Lower leg skin (tissue), 4 donors: ENCODE measurements at regions not wholly inside any gene's neighbourhood (a gene's known extent, or its start where the extent isn't known, plus 50 kb on each side); places are given as distances from the start of the nearest gene placed in this dataset.

Source experiments
- DNase-seq, 2 donors: peaks; one replicate each; pipeline ENCODE4 v3.0.0-alpha.2; 2019; ENCODE audit warnings: low spot score in 2 of 2
- H3K4me3 ChIP-seq: fragments of 200-600 bp; sonication (generic); 2 replicates; pipeline ENCODE4 v1.5.1; 2017; ENCODE audit warnings: mild to moderate bottlenecking, low read depth; ENCODE audit not compliant: poor library complexity, severe bottlenecking
- CTCF ChIP-seq, 3 donors: fragments of 450-650 bp; IDR thresholded peaks; one replicate each; pipeline ENCODE4 v1.5.1; 2016; ENCODE audit warnings: antibody characterized with exemption in 3 of 3, mild to moderate bottlenecking in 3 of 3, moderate library complexity in 2 of 3
- POLR2A ChIP-seq, 2 donors: fragments of 450-650 bp; IDR thresholded peaks; one replicate each; pipeline ENCODE4 v1.6.1; 2016 to 2017; ENCODE audit warnings: antibody characterized with exemption in 2 of 2, mild to moderate bottlenecking in 1 of 2, moderate library complexity in 1 of 2
- WGBS, 2 donors: methylation state at CpG; one replicate each; pipeline ENCODE4 v1.1.5; 2018; 5-methylcytosine and 5-hydroxymethylcytosine counted together
- intact Hi-C: fragments of 100-400 bp; cut with DNase I; formaldehyde crosslinking; loops from one replicate; pipeline ENCODE4 v1.15.0; 2023; ENCODE audit warnings: low total_unique reads

DNA sequence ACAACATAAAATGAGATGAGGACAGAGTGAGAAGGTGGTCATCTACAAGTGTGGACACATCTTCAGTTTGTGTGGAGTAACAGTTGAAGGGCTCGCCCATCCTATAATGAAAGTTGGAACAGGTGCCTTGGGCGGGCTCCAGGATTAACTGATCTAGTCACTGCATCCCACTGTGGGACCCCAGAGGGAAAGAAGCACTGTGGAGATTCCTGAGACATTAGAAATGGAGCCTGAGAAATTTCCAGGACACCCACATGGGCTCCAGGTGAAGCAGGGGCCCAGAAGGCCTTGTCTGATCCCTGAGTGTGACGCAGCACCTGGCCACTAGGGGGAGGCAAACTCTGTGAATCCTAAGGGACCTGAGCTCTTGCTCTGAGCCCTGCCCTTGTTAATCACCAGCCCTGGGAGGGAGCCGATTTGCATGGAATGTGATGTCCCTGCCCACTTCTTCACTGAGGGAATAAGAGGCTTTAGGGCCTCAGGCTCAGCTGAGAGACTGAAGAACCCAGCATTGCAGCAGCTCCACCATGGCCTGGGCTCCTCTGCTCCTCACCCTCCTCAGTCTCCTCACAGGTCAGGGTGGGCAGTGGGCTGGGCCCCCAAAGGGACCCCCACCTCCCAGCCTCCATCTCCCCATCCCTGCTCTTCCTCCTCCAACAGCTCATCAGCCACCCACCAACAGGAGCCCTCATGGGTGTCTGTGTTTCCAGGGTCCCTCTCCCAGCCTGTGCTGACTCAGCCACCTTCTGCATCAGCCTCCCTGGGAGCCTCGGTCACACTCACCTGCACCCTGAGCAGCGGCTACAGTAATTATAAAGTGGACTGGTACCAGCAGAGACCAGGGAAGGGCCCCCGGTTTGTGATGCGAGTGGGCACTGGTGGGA, 98.4 kb downstream of the VPREB1 start:
- WGBS, 2 donors = 65 to 66% methylated on average over 8 of the region's 8 CpGs
- TF ChIP-seq POLR2A (IDR thresholded peaks at IDR 0.05) = no peak
- no peak for DNase-seq
- no peak overlapping the region for H3K4me3 ChIP-seq
- intact Hi-C loops = no loop called here

DNA sequence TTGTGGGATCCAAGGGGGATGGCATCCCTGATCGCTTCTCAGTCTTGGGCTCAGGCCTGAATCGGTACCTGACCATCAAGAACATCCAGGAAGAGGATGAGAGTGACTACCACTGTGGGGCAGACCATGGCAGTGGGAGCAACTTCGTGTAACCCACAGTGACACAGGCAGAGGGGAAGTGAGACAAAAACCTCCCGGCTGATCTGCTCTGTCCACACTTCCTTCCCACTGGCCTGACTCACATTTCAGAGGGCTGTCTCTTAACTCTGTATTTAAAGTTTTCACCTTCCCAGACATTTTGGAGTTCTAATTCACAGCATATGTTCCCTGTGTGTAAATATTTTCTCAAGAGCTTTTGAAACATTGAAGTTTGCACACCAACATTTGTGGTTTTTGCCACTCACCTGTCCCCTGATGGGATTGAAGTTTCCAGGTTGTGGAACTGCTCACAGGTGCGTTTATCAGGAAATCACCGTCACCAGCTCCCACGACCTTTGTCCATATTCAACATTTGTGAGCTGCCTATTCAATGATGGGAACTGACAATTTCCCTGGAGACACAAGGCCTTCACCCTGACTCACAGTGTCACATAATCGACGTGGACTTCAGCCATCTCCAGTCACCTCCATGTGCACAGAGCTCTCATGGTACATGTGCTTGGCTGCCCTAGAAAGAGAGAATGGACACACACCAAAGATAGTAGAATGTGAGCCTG, 99.2 kb downstream of the VPREB1 start:
- 77 to 78% methylated on average over 9 of the region's 9 CpGs for WGBS, 2 donors
- intact Hi-C loops = no loop called here

DNA sequence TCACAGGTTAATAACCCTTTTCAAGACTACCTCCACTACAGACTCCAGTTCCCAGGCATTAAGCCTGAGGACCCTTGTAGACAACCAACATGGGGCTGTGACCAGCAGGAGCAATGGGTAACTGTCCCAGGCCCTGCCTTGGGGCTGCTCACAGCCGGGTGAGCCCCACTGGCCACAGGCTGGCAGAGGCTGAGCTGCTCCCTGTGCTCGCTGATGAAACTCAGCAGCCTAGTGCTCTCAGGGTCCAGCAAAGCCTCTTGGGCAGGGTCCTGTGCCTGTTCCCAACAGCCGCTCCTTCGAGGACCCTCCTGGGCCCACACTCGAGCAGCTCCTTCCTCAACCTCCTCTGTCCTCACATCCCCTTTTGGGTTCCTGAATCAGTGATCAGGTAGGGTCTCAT, 99.8 kb downstream of the VPREB1 start:
- TF ChIP-seq CTCF (IDR thresholded peaks at IDR 0.05) (no peak), POLR2A (IDR thresholded peaks at IDR 0.05) (no peak)
- WGBS, 2 donors = 66 to 83% methylated on average over 5 of the region's 5 CpGs
- intact Hi-C loops = no loop called here
- no peak overlapping the region for H3K4me3 ChIP-seq
- no peak for DNase-seq

More for the DNA sequence above, 99.2 kb downstream of the VPREB1 start:
- H3K4me3 ChIP-seq = no peak overlapping the region
- TF ChIP-seq POLR2A (IDR thresholded peaks at IDR 0.05) (no peak), CTCF (IDR thresholded peaks at IDR 0.05) (no peak)
- DNase-seq = no peak

DNA sequence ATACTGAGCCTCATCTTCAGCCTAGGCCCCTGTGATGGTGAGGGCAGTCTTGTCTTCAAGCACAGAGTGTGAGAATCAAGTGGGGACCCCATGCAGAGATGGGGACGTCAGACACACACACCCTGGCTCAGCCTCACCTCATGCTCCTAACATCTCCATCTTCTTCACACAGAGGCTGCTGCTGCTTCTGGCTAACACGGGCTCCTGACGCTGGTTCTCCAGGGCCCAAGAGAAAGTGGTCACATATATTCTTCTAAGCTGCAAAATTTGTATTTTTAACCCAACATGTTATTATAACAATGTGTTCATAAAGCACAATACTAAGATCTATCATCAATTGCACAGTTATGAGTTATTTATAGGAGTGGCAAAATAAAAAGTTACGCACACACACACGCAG, 101.2 kb downstream of the VPREB1 start:
- no peak for DNase-seq
- H3K4me3 ChIP-seq = no peak overlapping the region
- TF ChIP-seq POLR2A (IDR thresholded peaks at IDR 0.05) = no peak
- TF ChIP-seq CTCF (IDR thresholded peaks at IDR 0.05) = no peak
- WGBS, 2 donors = 80 to 82% methylated on average over 5 of the region's 5 CpGs
- intact Hi-C loops = no loop called here

GRCh38 chr22:22346401-22347107, 102.0 kb downstream of the VPREB1 start:
- intact Hi-C loops = no loop called here
- TF ChIP-seq POLR2A (IDR thresholded peaks at IDR 0.05) (no peak), CTCF (IDR thresholded peaks at IDR 0.05) (no peak)
- 73 to 75% methylated on average over 3 of the region's 3 CpGs for WGBS, 2 donors

More at GRCh38 chr22:22346401-22347107, 102.0 kb downstream of the VPREB1 start:
- no peak for DNase-seq
- no peak overlapping the region for H3K4me3 ChIP-seq
